Fibroblast of the aortic adventitia (primary cell): ENCODE measurements at regions not wholly inside any gene's neighbourhood (a gene's known extent, or its start where the extent isn't known, plus 50 kb on each side); places are given as distances from the start of the nearest gene placed in this dataset.

ENCODE experiments used
- DNase-seq: peaks from one replicate; pipeline ENCODE4 v3.0.0-alpha.2; 2010; ENCODE audit warnings: low read depth
- H3K4me3 ChIP-seq: 2 replicates; pipeline ENCODE4 v1.5.1; 2011; ENCODE audit warnings: low read depth, mild to moderate bottlenecking, control low read depth, low read length, moderate library complexity
- CTCF ChIP-seq: IDR thresholded peaks from 2 replicates; pipeline ENCODE4 v1.5.1; 2011; ENCODE audit warnings: mild to moderate bottlenecking, low read length, control low read depth, inconsistent platforms; ENCODE audit not compliant: insufficient read depth

DNA sequence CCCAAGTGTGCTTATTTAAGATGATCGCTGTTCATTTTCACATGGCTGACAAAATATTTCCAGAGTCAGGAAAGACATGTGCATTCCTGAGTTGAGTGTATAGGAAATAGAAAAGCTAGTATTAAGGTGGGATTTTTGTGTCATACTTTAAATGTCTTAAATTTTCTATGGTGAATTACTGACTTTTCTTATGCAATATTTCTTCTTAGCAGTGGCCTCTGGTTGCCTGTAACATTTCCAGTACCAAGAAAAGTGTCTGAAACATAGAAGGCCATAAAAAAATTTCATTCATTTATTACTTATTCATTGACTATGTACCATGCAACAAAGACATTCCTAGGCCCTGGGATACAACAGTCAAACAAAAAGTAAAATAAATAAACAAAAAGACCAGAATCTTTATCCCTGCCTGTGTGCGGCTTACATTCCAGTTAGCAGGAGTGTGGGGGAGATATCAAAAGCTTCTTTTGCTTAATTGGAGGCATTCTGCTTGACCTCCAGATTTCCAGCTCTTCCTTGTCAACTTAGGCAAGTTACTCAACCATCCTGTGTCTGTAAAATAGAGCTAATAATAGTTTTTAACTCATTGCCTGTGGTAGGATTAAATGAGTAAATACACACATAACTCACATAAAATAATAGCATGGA is 216.3 kb upstream of the FLRT2 start:
- TF ChIP-seq CTCF, result no peak
- H3K4me3 ChIP-seq, result no peak overlapping the region
- no peak for DNase-seq

GRCh38 chr14:85315290-85315689 is 214.7 kb upstream of the FLRT2 start:
- TF ChIP-seq CTCF, result no peak
- no peak overlapping the region for H3K4me3 ChIP-seq
- no peak for DNase-seq

GRCh38 chr14:85315733-85316290 is 214.1 kb upstream of the FLRT2 start:
- TF ChIP-seq CTCF, result no peak
- no peak for DNase-seq
- no peak overlapping the region for H3K4me3 ChIP-seq

DNA sequence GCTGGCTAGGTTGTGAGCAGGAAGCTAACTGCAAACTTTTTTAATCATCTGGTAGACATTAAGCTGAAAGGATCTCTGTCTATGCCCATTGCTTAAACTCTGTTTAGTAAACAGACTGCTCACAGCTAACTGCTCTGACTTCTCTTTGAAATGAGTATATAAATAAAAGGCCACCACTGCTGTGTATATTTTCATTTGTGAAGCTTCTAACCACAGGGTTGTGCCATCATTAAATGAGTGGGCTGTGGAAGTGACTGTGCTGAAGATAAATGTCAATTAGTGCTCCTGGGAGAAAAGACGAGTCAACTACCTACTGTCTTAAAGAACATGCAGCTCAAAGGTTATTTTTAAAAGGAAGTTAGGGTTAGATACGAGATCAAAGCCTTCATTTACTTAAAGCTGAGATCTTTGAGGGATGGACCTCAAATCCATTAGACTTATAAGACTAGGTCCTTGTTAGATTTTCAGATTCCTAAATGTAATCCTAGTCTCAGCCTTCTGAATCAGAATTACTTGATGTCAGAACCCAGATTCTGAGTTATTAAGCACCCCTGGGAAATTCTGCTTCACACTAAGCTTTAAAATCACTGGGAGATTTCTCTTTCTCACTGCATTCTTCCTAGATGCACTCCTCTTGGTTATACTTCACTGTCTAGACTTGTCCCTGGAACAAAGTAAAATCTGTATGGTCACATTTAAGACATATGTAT is 213.1 kb upstream of the FLRT2 start:
- DNase-seq, result no peak
- H3K4me3 ChIP-seq, result no peak overlapping the region
- no peak for TF ChIP-seq CTCF

GRCh38 chr14:85317491-85318021 is 212.4 kb upstream of the FLRT2 start:
- no peak for TF ChIP-seq CTCF
- no peak overlapping the region for H3K4me3 ChIP-seq
- no peak for DNase-seq

DNA sequence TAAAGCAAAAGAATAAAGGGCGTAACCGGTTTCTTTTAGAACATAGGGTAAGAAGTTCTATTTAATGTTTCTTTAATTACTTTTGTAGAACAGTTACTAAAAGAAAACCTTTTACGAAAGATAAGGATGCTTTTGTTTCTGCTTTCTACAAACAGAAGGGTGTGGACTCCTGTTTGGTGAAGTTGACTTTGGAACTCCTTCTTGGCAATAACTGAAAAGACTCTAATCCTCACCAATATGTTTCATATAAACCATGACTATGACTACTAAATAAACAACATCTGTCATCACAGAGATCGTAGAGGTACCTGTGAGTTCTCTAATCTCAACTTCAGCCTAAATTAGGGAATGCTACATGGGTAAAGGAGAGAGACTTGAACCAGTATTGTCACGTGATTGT is 210.8 kb upstream of the FLRT2 start:
- no peak overlapping the region for H3K4me3 ChIP-seq
- no peak for DNase-seq
- TF ChIP-seq CTCF, result no peak
